ENCODE measurements at regions not wholly inside any gene's neighbourhood (a gene's known extent, or its start where the extent isn't known, plus 50 kb on each side); places are given as distances from the start of the nearest gene placed in this dataset.
A peak's percentile ranks its signal among the peaks of the same experiment; 100 is the strongest.

- Histone ChIP-seq H3K9me3 (no peaks in the 10 kb centered on the region), H3K4me3 (no peak overlapping the region), H3K27ac (no peak overlapping the region), H3K27me3 (no peaks in the 10 kb centered on the region), H3K36me3 (no peaks in the 10 kb centered on the region), H3K4me1 (no peaks in the 10 kb centered on the region)
- no peak for TF ChIP-seq CTCF (IDR thresholded peaks at IDR 0.05)
- TF ChIP-seq POLR2AphosphoS5 (IDR thresholded peaks at IDR 0.05): no peak
- TF ChIP-seq EP300 (IDR thresholded peaks at IDR 0.05): no peak
- no peak for TF ChIP-seq POLR2A (IDR thresholded peaks at IDR 0.05)
- no peak for DNase-seq
- 64 to 77% (median 74%) methylated on average over 3 of the region's 3 CpGs for WGBS, 5 donors
- intact Hi-C loops (cut with DNase I; ENCODE audit: low total_unique reads): no loop called here
These were observed 219.2 kb upstream of the SGO1 start for GRCh38 chr3:20405231-20405630.

- Histone ChIP-seq H3K4me3 (no peak overlapping the region), H3K9me3 (no peaks in the 10 kb centered on the region), H3K27me3 (no peaks in the 10 kb centered on the region), H3K36me3 (no peaks in the 10 kb centered on the region), H3K27ac (no peak overlapping the region), H3K4me1 (no peaks in the 10 kb centered on the region)
- DNase-seq: peak in 1 of 2 donors; percentile 67
- TF ChIP-seq CTCF (IDR thresholded peaks at IDR 0.05) (no peak), POLR2AphosphoS5 (IDR thresholded peaks at IDR 0.05) (no peak), POLR2A (IDR thresholded peaks at IDR 0.05) (no peak), EP300 (IDR thresholded peaks at IDR 0.05) (no peak)
- intact Hi-C loops (cut with DNase I; ENCODE audit: low total_unique reads): no loop called here
These were observed 218.7 kb upstream of the SGO1 start for GRCh38 chr3:20404741-20405100.

GRCh38 chr3:20403986-20404740 lies 218.2 kb upstream of the SGO1 start:
- Histone ChIP-seq H3K9me3 (no peaks in the 10 kb centered on the region), H3K27me3 (no peaks in the 10 kb centered on the region), H3K4me3 (no peak overlapping the region), H3K36me3 (no peaks in the 10 kb centered on the region), H3K27ac (no peak overlapping the region), H3K4me1 (no peaks in the 10 kb centered on the region)
- TF ChIP-seq POLR2AphosphoS5 (IDR thresholded peaks at IDR 0.05) (no peak), EP300 (IDR thresholded peaks at IDR 0.05) (no peak), POLR2A (IDR thresholded peaks at IDR 0.05) (no peak), CTCF (IDR thresholded peaks at IDR 0.05) (no peak)
- intact Hi-C loops (cut with DNase I; ENCODE audit: low total_unique reads): no loop called here
- WGBS, 5 donors: 80 to 92% (median 84%) methylated on average over 3 of the region's 3 CpGs
- no peak for DNase-seq

GRCh38 chr3:20401253-20401652 lies 215.2 kb upstream of the SGO1 start:
- Histone ChIP-seq H3K36me3 (no peaks in the 10 kb centered on the region), H3K27me3 (no peaks in the 10 kb centered on the region), H3K4me3 (no peak overlapping the region), H3K9me3 (no peaks in the 10 kb centered on the region), H3K4me1 (no peaks in the 10 kb centered on the region), H3K27ac (no peak overlapping the region)
- WGBS, 5 donors: 92 to 96% (median 95%) methylated on average over 4 of the region's 4 CpGs
- no peak for DNase-seq
- TF ChIP-seq EP300 (IDR thresholded peaks at IDR 0.05) (no peak), POLR2AphosphoS5 (IDR thresholded peaks at IDR 0.05) (no peak)
- intact Hi-C loops (cut with DNase I; ENCODE audit: low total_unique reads): no loop called here

GRCh38 chr3:20400686-20401085 lies 214.7 kb upstream of the SGO1 start:
- TF ChIP-seq CTCF (IDR thresholded peaks at IDR 0.05) (no peak), POLR2AphosphoS5 (IDR thresholded peaks at IDR 0.05) (no peak), EP300 (IDR thresholded peaks at IDR 0.05) (no peak), POLR2A (IDR thresholded peaks at IDR 0.05) (no peak)
- 81 to 96% (median 91%) methylated on average over 1 of the region's 1 CpG for WGBS, 5 donors
- Histone ChIP-seq H3K36me3 (no peaks in the 10 kb centered on the region), H3K9me3 (no peaks in the 10 kb centered on the region), H3K27ac (no peak overlapping the region), H3K27me3 (no peaks in the 10 kb centered on the region), H3K4me1 (no peaks in the 10 kb centered on the region), H3K4me3 (no peak overlapping the region)
- DNase-seq: no peak
- intact Hi-C loops (cut with DNase I; ENCODE audit: low total_unique reads): no loop called here
